HepG2 (cell line): ENCODE measurements at regions not wholly inside any gene's neighbourhood (a gene's known extent, or its start where the extent isn't known, plus 50 kb on each side); places are given as distances from the start of the nearest gene placed in this dataset.

Experiments used
- MED1 ChIP-seq: sonication (generic); formaldehyde crosslinking; IDR thresholded peaks from 2 replicates; pipeline ENCODE4 v1.4.0; 2020; ENCODE audit warnings: missing genetic modification reagents
- MLXIP ChIP-seq: sonication (generic); formaldehyde crosslinking; IDR thresholded peaks from 2 replicates; pipeline ENCODE4 v1.9.0; 2021; ENCODE audit warnings: missing genetic modification reagents, borderline replicate concordance
- STAT5B ChIP-seq: sonication (generic); formaldehyde crosslinking; IDR thresholded peaks from 2 replicates; pipeline ENCODE4 v1.4.0; 2020; ENCODE audit warnings: missing genetic modification reagents
- ZBTB39 ChIP-seq: sonication (generic); formaldehyde crosslinking; IDR thresholded peaks from 2 replicates; pipeline ENCODE4 v1.5.0; 2020; ENCODE audit warnings: missing genetic modification reagents
- ZFYVE20 ChIP-seq: sonication (generic); formaldehyde crosslinking; IDR thresholded peaks from 2 replicates; pipeline ENCODE4 v1.8.0; 2023; ENCODE audit warnings: low read depth, mild to moderate bottlenecking, moderate library complexity, missing genetic modification reagents, borderline replicate concordance
- ZMYM3 ChIP-seq: sonication (generic); formaldehyde crosslinking; IDR thresholded peaks from 2 replicates; pipeline ENCODE4 v1.5.1; 2020; ENCODE audit warnings: mild to moderate bottlenecking, missing genetic modification reagents
- ZNF468 ChIP-seq: sonication (generic); formaldehyde crosslinking; IDR thresholded peaks from 2 replicates; pipeline ENCODE4 v1.8.0; 2022; ENCODE audit warnings: mild to moderate bottlenecking, moderate library complexity, missing genetic modification reagents
- TF ChIP-seq, protein P1 (sequence below): sonication (generic); formaldehyde crosslinking; IDR thresholded peaks from 2 replicates; pipeline ENCODE4 v1.4.0; 2020; ENCODE audit warnings: mild to moderate bottlenecking, missing genetic modification reagents
- TF ChIP-seq, protein P2 (sequence below): sonication (generic); formaldehyde crosslinking; IDR thresholded peaks from 2 replicates; pipeline ENCODE4 v1.4.0; 2020; ENCODE audit warnings: missing genetic modification reagents; ENCODE audit errors: not compliant biosample characterization
- TF ChIP-seq, protein P3 (sequence below): sonication (generic); formaldehyde crosslinking; IDR thresholded peaks from 2 replicates; pipeline ENCODE4 v1.8.1; 2023; ENCODE audit warnings: mild to moderate bottlenecking, missing genetic modification reagents
- TF ChIP-seq, protein P4 (sequence below): sonication (generic); formaldehyde crosslinking; IDR thresholded peaks from 2 replicates; pipeline ENCODE4 v1.8.0; 2022; ENCODE audit warnings: missing genetic modification reagents, mild to moderate bottlenecking, moderate library complexity, borderline replicate concordance

DNA sequence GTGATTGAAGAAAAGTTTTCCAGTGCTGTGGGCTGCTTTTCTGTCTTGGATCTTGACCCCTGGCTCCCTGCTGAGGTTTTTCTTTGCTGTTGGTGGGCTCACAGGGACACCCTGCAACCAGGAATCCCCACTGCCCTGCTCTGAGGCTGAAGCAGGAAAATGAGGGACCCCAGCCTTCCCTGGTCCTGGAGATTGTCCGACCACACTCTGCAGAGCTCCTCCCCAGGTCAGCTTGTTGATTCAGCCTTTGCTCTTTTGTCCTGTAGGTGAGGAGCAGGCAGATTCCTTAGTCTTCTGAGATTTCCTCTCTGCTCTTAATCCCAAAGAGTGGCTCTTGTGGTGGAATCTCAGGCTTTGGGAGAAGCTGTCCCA is 194.5 kb downstream of the RPLP1 start (continued):
- TF ChIP-seq ZBTB39 (CRISPR knock-in tag) (no peak), ZMYM3 (CRISPR knock-in tag) (no peak), ZNF468 (no peak), MLXIP (no peak), ZFYVE20 (CRISPR knock-in tag) (no peak), STAT5B (CRISPR knock-in tag) (no peak), MED1 (CRISPR knock-in tag) (no peak)
- TF ChIP-seq, protein P1, sequence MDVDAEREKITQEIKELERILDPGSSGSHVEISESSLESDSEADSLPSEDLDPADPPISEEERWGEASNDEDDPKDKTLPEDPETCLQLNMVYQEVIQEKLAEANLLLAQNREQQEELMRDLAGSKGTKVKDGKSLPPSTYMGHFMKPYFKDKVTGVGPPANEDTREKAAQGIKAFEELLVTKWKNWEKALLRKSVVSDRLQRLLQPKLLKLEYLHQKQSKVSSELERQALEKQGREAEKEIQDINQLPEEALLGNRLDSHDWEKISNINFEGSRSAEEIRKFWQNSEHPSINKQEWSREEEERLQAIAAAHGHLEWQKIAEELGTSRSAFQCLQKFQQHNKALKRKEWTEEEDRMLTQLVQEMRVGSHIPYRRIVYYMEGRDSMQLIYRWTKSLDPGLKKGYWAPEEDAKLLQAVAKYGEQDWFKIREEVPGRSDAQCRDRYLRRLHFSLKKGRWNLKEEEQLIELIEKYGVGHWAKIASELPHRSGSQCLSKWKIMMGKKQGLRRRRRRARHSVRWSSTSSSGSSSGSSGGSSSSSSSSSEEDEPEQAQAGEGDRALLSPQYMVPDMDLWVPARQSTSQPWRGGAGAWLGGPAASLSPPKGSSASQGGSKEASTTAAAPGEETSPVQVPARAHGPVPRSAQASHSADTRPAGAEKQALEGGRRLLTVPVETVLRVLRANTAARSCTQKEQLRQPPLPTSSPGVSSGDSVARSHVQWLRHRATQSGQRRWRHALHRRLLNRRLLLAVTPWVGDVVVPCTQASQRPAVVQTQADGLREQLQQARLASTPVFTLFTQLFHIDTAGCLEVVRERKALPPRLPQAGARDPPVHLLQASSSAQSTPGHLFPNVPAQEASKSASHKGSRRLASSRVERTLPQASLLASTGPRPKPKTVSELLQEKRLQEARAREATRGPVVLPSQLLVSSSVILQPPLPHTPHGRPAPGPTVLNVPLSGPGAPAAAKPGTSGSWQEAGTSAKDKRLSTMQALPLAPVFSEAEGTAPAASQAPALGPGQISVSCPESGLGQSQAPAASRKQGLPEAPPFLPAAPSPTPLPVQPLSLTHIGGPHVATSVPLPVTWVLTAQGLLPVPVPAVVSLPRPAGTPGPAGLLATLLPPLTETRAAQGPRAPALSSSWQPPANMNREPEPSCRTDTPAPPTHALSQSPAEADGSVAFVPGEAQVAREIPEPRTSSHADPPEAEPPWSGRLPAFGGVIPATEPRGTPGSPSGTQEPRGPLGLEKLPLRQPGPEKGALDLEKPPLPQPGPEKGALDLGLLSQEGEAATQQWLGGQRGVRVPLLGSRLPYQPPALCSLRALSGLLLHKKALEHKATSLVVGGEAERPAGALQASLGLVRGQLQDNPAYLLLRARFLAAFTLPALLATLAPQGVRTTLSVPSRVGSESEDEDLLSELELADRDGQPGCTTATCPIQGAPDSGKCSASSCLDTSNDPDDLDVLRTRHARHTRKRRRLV (CRISPR knock-in tag), result no peak
- TF ChIP-seq, protein P2, sequence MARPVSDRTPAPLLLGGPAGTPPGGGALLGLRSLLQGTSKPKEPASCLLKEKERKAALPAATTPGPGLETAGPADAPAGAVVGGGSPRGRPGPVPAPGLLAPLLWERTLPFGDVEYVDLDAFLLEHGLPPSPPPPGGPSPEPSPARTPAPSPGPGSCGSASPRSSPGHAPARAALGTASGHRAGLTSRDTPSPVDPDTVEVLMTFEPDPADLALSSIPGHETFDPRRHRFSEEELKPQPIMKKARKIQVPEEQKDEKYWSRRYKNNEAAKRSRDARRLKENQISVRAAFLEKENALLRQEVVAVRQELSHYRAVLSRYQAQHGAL (CRISPR knock-in tag), result no peak
- TF ChIP-seq, protein P3, sequence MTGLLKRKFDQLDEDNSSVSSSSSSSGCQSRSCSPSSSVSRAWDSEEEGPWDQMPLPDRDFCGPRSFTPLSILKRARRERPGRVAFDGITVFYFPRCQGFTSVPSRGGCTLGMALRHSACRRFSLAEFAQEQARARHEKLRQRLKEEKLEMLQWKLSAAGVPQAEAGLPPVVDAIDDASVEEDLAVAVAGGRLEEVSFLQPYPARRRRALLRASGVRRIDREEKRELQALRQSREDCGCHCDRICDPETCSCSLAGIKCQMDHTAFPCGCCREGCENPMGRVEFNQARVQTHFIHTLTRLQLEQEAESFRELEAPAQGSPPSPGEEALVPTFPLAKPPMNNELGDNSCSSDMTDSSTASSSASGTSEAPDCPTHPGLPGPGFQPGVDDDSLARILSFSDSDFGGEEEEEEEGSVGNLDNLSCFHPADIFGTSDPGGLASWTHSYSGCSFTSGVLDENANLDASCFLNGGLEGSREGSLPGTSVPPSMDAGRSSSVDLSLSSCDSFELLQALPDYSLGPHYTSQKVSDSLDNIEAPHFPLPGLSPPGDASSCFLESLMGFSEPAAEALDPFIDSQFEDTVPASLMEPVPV (CRISPR knock-in tag), result no peak
- TF ChIP-seq, protein P4, sequence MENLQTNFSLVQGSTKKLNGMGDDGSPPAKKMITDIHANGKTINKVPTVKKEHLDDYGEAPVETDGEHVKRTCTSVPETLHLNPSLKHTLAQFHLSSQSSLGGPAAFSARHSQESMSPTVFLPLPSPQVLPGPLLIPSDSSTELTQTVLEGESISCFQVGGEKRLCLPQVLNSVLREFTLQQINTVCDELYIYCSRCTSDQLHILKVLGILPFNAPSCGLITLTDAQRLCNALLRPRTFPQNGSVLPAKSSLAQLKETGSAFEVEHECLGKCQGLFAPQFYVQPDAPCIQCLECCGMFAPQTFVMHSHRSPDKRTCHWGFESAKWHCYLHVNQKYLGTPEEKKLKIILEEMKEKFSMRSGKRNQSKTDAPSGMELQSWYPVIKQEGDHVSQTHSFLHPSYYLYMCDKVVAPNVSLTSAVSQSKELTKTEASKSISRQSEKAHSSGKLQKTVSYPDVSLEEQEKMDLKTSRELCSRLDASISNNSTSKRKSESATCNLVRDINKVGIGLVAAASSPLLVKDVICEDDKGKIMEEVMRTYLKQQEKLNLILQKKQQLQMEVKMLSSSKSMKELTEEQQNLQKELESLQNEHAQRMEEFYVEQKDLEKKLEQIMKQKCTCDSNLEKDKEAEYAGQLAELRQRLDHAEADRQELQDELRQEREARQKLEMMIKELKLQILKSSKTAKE (CRISPR knock-in tag), result no peak
